Cardiac fibroblast (primary cell): ENCODE measurements at regions not wholly inside any gene's neighbourhood (a gene's known extent, or its start where the extent isn't known, plus 50 kb on each side); places are given as distances from the start of the nearest gene placed in this dataset.
"Not testable (repeated sequence)": the region's sequence is repeated elsewhere in the genome, so short reads cannot be mapped to it uniquely, and the experiment has no call there.

Experiments
- DNase-seq, 2 donors: peaks; one replicate each; pipeline versions ENCODE4 v3.0.0 to v3.0.0-alpha.2; 2010; ENCODE audit warnings: low read depth in 2 of 2
- H3K4me3 ChIP-seq, 2 donors: replicated peaks in 1 of 2; 1 replicate in 1 of 2; 2 replicates in 1 of 2; pipeline ENCODE4 v1.5.1; 2011; ENCODE audit warnings: low read depth in 2 of 2, low read length in 2 of 2, mild to moderate bottlenecking in 2 of 2, moderate library complexity in 1 of 2
- CTCF ChIP-seq: IDR thresholded peaks from one replicate; pipeline ENCODE4 v1.5.1; 2011; ENCODE audit warnings: low read depth, mild to moderate bottlenecking, low read length, inconsistent platforms

- no peak overlapping the region for H3K4me3 ChIP-seq
Measured at GRCh38 chr2:35443087-35443486, 912.5 kb upstream of the CRIM1 start.

GRCh38 chr2:35441575-35441974 is 914.0 kb upstream of the CRIM1 start:
- H3K4me3 ChIP-seq, DNase-seq: not testable (repeated sequence)

More at GRCh38 chr2:35443087-35443486, 912.5 kb upstream of the CRIM1 start:
- TF ChIP-seq CTCF, result no peak
- DNase-seq, result no peak

DNA sequence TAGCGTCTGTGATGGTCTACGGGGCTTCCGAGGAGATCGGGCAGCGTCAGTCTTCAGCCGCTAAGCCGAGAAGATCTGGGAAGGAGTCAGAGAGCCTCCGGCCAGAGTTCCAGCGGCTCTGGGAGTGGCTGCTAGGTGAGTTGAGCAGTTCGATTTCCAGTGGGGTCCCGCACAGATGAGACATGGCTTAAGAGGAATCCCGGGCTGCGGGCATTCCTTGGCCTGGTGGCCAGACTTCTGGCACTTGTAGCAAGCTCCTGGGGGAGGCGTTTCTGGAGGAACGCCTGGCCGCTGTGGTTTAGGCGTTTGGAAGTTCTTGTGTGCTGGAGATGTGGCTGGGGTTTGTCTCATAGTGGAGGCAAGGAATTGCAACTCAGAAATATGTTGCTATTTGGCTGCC is 915.3 kb upstream of the CRIM1 start:
- not testable (repeated sequence) for H3K4me3 ChIP-seq, DNase-seq

- DNase-seq, H3K4me3 ChIP-seq: not testable (repeated sequence)
Measured at GRCh38 chr2:35436893-35437292, 918.7 kb upstream of the CRIM1 start.

DNA sequence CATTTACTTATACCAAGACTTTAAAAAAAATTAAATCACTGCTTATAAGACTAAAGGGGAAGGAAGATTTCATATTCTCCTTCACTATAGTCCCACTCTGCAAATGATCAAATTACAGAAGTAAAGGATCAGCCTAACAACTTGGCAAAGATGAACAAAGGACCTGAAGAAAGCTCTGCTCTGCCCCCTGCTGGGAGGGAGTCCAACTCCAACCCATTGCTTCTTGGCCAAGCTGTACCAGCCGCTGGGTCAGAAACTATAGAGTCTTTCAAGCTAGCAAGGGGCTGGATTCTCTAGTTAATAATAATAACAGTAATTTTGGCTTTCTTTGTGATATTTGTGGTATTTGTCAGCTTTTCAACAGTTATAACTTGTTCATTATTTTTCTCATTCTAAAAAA is 927.0 kb upstream of the CRIM1 start:
- DNase-seq, result peak; percentile 1 to 18
- no peak overlapping the region for H3K4me3 ChIP-seq
- TF ChIP-seq CTCF, result peak; percentile 36

GRCh38 chr2:35421485-35421884 is 934.1 kb upstream of the CRIM1 start:
- TF ChIP-seq CTCF, result no peak
- no peak for DNase-seq
- no peak overlapping the region for H3K4me3 ChIP-seq

DNA sequence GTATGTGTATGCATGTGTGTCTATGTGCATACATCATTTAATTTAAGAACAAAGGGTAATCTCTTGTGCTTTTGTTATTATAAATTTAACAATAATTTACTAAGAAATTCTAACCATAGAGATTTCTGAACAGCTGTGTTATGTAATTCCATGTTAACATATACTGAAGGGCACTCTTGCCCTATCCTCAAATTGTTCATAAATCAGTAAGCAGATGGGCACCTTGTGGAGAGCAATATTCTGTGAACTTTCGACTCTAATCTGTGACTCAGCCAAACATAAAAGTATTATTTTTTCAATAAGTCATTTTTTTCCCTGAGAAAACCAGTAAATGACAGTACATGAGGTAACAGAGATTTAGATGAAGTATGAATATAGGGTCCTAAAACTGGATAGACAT is 938.3 kb upstream of the CRIM1 start:
- H3K4me3 ChIP-seq, result no peak overlapping the region
- no peak for DNase-seq
- TF ChIP-seq CTCF, result no peak

DNA sequence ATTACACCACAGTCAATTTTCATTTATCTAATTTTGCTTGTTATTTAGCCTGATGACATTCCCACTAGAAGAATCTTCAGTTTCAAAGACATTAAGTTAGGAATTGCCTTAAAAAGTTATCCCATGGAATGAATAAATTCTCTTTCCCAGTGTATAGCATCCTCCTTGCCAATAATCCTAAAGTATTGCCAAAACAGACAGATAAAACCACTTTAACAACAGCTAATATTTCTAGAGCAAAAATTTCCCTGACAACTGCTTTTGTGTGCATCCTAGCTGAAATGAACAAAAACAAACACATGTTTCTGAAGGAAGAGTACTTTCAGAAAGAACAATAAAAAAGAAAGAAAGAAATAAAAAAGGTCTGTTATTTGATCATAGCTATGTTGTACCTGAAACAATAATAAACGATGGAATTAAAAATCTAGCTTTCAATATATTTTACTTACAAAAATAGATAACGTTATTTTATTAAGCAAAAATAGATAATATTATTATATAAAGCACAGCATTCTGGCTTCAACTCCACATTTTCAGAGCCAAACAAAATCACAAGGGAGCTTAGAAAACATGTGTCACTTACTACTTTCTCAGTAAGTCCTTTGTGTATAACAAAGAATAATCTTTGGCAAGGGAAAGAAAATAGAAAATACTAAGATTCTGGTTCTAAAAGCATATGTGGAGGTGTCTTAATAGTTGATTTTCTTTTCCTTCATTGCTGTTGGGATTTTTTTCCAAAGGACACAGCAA is 939.0 kb upstream of the CRIM1 start:
- no peak overlapping the region for H3K4me3 ChIP-seq
- DNase-seq, result no peak
- no peak for TF ChIP-seq CTCF
